Right lobe of liver (tissue), 6 donors: ENCODE measurements at regions not wholly inside any gene's neighbourhood (a gene's known extent, or its start where the extent isn't known, plus 50 kb on each side); places are given as distances from the start of the nearest gene placed in this dataset.

Source experiments
- ATAC-seq, 4 donors: fragments of 200-7000 bp; cut with Tn5 transposase; one replicate each; pipeline ENCODE4 v1.9.1; 2020; ENCODE audit warnings: mild to moderate bottlenecking in 4 of 4, moderate library complexity in 4 of 4
- DNase-seq, 3 donors: peaks; one replicate each; pipeline ENCODE4 v3.0.0-alpha.2; 2020
- H3K27ac ChIP-seq, 3 donors: fragments of 200-600 bp; one replicate each; pipeline ENCODE4 v1.8.0; 2022
- H3K27me3 ChIP-seq, 2 donors: fragments of 200-600 bp; one replicate each; pipeline ENCODE4 v1.8.0; 2022
- H3K36me3 ChIP-seq, 4 donors: fragments of 200-600 bp; sonication (generic) in 1 of 4; one replicate each; pipeline versions ENCODE4 v1.5.1 to v1.8.0; 2017 to 2022; ENCODE audit warnings: control low read depth in 1 of 4
- H3K4me1 ChIP-seq, 4 donors: fragments of 200-600 bp; sonication (generic) in 1 of 4; one replicate each; pipeline versions ENCODE4 v1.5.1 to v1.8.0; 2017 to 2022; ENCODE audit warnings: control low read depth in 1 of 4
- H3K4me3 ChIP-seq, 3 donors: fragments of 200-600 bp; one replicate each; pipeline ENCODE4 v1.8.0; 2022
- H3K9me3 ChIP-seq, 4 donors: fragments of 200-600 bp; sonication (generic) in 1 of 4; one replicate each; pipeline versions ENCODE4 v1.5.1 to v1.8.0; 2017 to 2022; ENCODE audit warnings: control low read depth in 1 of 4
- CTCF ChIP-seq, 4 donors: fragments of 200-600 bp in 3 of 4; fragments of 450-650 bp in 1 of 4; IDR thresholded peaks; one replicate each; pipeline versions ENCODE4 v1.5.1 to v1.8.0; 2016 to 2022; ENCODE audit warnings: antibody characterized with exemption in 4 of 4, mild to moderate bottlenecking in 2 of 4
- POLR2A ChIP-seq: fragments of 450-650 bp; IDR thresholded peaks from one replicate; pipeline ENCODE4 v1.6.1; 2017; ENCODE audit warnings: antibody characterized with exemption, mild to moderate bottlenecking
- WGBS: methylation state at CpG from one replicate; pipeline ENCODE4 v1.1.6; 2018; ENCODE audit warnings: low coverage, low lambda C conversion rate; ENCODE audit not compliant: insufficient coverage; ENCODE audit errors: missing lambda C conversion rate; 5-methylcytosine and 5-hydroxymethylcytosine counted together
- intact Hi-C, 2 donors: fragments of 100-400 bp; cut with DNase I; formaldehyde crosslinking; loops; one replicate each; pipeline versions ENCODE4 v1.11.2 to v1.14.1; 2022
- donor health status: DM: no; HTN: yes; CAD: no.
- donor health status: DM: no; HTN: no; CAD: no.
- donor health status: DM: no; HTN: no; CAD: no.
- donor health status: DM: no; HTN: yes; CAD: no.
- donor health status: DM: no; HTN: yes; CAD: no.

- 73% methylated on average over 2 of the region's 4 CpGs for WGBS
- Histone ChIP-seq H3K27ac (no peak overlapping the region), H3K36me3 (no peaks in the 10 kb centered on the region), H3K27me3 (no peaks in the 10 kb centered on the region), H3K4me1 (no peaks in the 10 kb centered on the region), H3K4me3 (no peak overlapping the region), H3K9me3 (no peaks in the 10 kb centered on the region)
- DNase-seq (no peak), ATAC-seq (peak in 1 of 4 donors; percentile 24)
- intact Hi-C loops: no loop called here
- peak; percentile 9 to 29 (median 18) for TF ChIP-seq CTCF (IDR thresholded peaks at IDR 0.05)
- no peak for TF ChIP-seq POLR2A
Measured at GRCh38 chr1:208461680-208462079, 217.5 kb upstream of the PLXNA2 start.

- intact Hi-C loops: no loop called here
- ATAC-seq (no peak), DNase-seq (no peak)
- Histone ChIP-seq H3K36me3 (no peaks in the 10 kb centered on the region), H3K27ac (no peak overlapping the region), H3K4me1 (no peaks in the 10 kb centered on the region), H3K27me3 (no peaks in the 10 kb centered on the region), H3K9me3 (no peaks in the 10 kb centered on the region), H3K4me3 (no peak overlapping the region)
- 63% methylated on average over 4 of the region's 6 CpGs for WGBS
- TF ChIP-seq CTCF (IDR thresholded peaks at IDR 0.05) (no peak), POLR2A (no peak)
Measured at GRCh38 chr1:208462761-208463160, 218.6 kb upstream of the PLXNA2 start.

- Histone ChIP-seq H3K9me3 (no peaks in the 10 kb centered on the region), H3K27me3 (no peaks in the 10 kb centered on the region), H3K4me3 (no peak overlapping the region), H3K4me1 (no peaks in the 10 kb centered on the region), H3K27ac (no peak overlapping the region), H3K36me3 (no peaks in the 10 kb centered on the region)
- WGBS: 90% methylated on average over 3 of the region's 3 CpGs
- intact Hi-C loops: no loop called here
- ATAC-seq (no peak), DNase-seq (no peak)
- TF ChIP-seq POLR2A (no peak), CTCF (IDR thresholded peaks at IDR 0.05) (no peak)
Measured at GRCh38 chr1:208465266-208465665, 221.1 kb upstream of the PLXNA2 start.

- H3K27ac ChIP-seq: no peak overlapping the region
- no peak overlapping the region for H3K4me3 ChIP-seq
- TF ChIP-seq POLR2A (no peak), CTCF (IDR thresholded peaks at IDR 0.05) (no peak)
- H3K9me3 ChIP-seq: no peaks in the 10 kb centered on the region
- DNase-seq (no peak), ATAC-seq (peak in 1 of 4 donors; percentile 60)
- 57% methylated on average over 3 of the region's 4 CpGs for WGBS
- no peaks in the 10 kb centered on the region for H3K4me1 ChIP-seq
- no peaks in the 10 kb centered on the region for H3K36me3 ChIP-seq
- intact Hi-C loops: no loop called here
- no peaks in the 10 kb centered on the region for H3K27me3 ChIP-seq
Measured at GRCh38 chr1:208465786-208466590, 221.8 kb upstream of the PLXNA2 start.
